Keratinocyte (primary cell): ENCODE measurements at regions not wholly inside any gene's neighbourhood (a gene's known extent, or its start where the extent isn't known, plus 50 kb on each side); places are given as distances from the start of the nearest gene placed in this dataset.

ENCODE experiments used
- DNase-seq: peaks from one replicate; pipeline ENCODE4 v3.0.0-alpha.2; 2011; ENCODE audit warnings: low read depth, missing footprints, low spot score
- FAIRE-seq: peaks from 2 replicates; lab custom pipeline; 2011; peaks lifted over from hg19 to GRCh38; lab: Jason Lieb, UNC
- H2AFZ ChIP-seq: 2 replicates; pipeline ENCODE4 v1.6.0; 2012; ENCODE audit warnings: low read length, control low read depth, inconsistent platforms; ENCODE audit not compliant: control insufficient read depth
- H3K27ac ChIP-seq: 2 replicates; pipeline ENCODE4 v1.5.1; 2011; ENCODE audit warnings: low read length; ENCODE audit not compliant: control insufficient read depth, insufficient read depth
- H3K27me3 ChIP-seq: 3 replicates; pipeline ENCODE4 v1.6.0; 2011; ENCODE audit warnings: low read length; ENCODE audit not compliant: control insufficient read depth, insufficient read depth; ENCODE audit errors: extremely low read depth
- H3K36me3 ChIP-seq, 2 experiments: 2 replicates in 1 of 2; 3 replicates in 1 of 2; pipeline ENCODE4 v1.5.1; 2011; ENCODE audit warnings: low read length in 2 of 2, mild to moderate bottlenecking in 1 of 2; ENCODE audit not compliant: control insufficient read depth in 2 of 2, insufficient read depth in 2 of 2; ENCODE audit errors: extremely low read depth in 1 of 2
- H3K4me1 ChIP-seq: 3 replicates; pipeline ENCODE4 v1.5.1; 2011; ENCODE audit warnings: low read length; ENCODE audit not compliant: control insufficient read depth, insufficient read depth; ENCODE audit errors: extremely low read depth
- H3K4me2 ChIP-seq: 3 replicates; pipeline ENCODE4 v1.6.0; 2011; ENCODE audit warnings: low read depth, low read length; ENCODE audit not compliant: control insufficient read depth, insufficient read depth; ENCODE audit errors: extremely low read depth
- H3K4me3 ChIP-seq, 3 experiments: fragments of 200-600 bp in 1 of 3; sonication (generic) in 1 of 3; 2 replicates in 2 of 3; 3 replicates in 1 of 3; pipeline ENCODE4 v1.5.1; 2011 to 2016; ENCODE audit warnings: low read length in 3 of 3, mild to moderate bottlenecking in 3 of 3, control low read depth in 2 of 3, inconsistent platforms in 1 of 3, low read depth in 1 of 3, mixed read lengths in 1 of 3, mixed run types in 1 of 3, moderate library complexity in 1 of 3; ENCODE audit not compliant: control insufficient read depth in 2 of 3, insufficient read depth in 2 of 3; ENCODE audit errors: extremely low read depth in 1 of 3
- H3K79me2 ChIP-seq: 2 replicates; pipeline ENCODE4 v1.6.0; 2012; ENCODE audit warnings: low read length; ENCODE audit not compliant: control insufficient read depth, insufficient read depth
- H3K9ac ChIP-seq: 3 replicates; pipeline ENCODE4 v1.6.0; 2011; ENCODE audit warnings: low read length; ENCODE audit not compliant: control insufficient read depth, insufficient read depth; ENCODE audit errors: extremely low read depth
- H3K9me1 ChIP-seq: 3 replicates; pipeline ENCODE4 v1.6.0; 2011; ENCODE audit warnings: low read length; ENCODE audit not compliant: control insufficient read depth, insufficient read depth; ENCODE audit errors: extremely low read depth
- H3K9me3 ChIP-seq: 2 replicates; pipeline ENCODE4 v1.5.1; 2012; ENCODE audit warnings: low read depth, low read length; ENCODE audit not compliant: control insufficient read depth
- H4K20me1 ChIP-seq: 3 replicates; pipeline ENCODE4 v1.6.0; 2011; ENCODE audit warnings: low read length; ENCODE audit not compliant: control insufficient read depth, insufficient read depth; ENCODE audit errors: extremely low read depth
- CTCF ChIP-seq, 3 experiments: IDR thresholded peaks in 1 of 3; conservative IDR thresholded peaks in 1 of 3; optimal IDR thresholded peaks in 1 of 3; 2 replicates in 2 of 3; 3 replicates in 1 of 3; pipeline versions ENCODE3 to v1.5.1; 2011; ENCODE audit warnings: low read length in 3 of 3, mild to moderate bottlenecking in 3 of 3, moderate library complexity in 2 of 3, control low read depth in 1 of 3, inconsistent platforms in 1 of 3; ENCODE audit not compliant: insufficient read depth in 2 of 3; ENCODE audit errors: extremely low read depth in 1 of 3
- EZH2 ChIP-seq: IDR thresholded peaks from one replicate; pipeline ENCODE4 v1.6.1; 2012; ENCODE audit warnings: inconsistent platforms, mild to moderate bottlenecking, low read length, moderate library complexity
- dilution Hi-C: fragments of 300-500 bp; cut with MboI; formaldehyde crosslinking; loops from one replicate; pipeline ENCODE4 v1.7.0; 2020; ENCODE audit warnings: low sequenced_read_pairs; ENCODE audit not compliant: extremely low pct_ligation_motif_present

GRCh38 chr3:186421946-186422345 lies 59.9 kb upstream of the DGKG start:
- dilution Hi-C loops = no loop called here
- no peak overlapping the region for H3K4me3 ChIP-seq
- no peaks in the 10 kb centered on the region for H3K27me3 ChIP-seq
- no peaks in the 10 kb centered on the region for H3K79me2 ChIP-seq
- no peak for DNase-seq
- peaks cover 16% of the 10 kb centered on the region for H3K4me1 ChIP-seq
- H2AFZ ChIP-seq = no peak overlapping the region
- no peak overlapping the region for H3K4me2 ChIP-seq
- no peaks in the 10 kb centered on the region for H4K20me1 ChIP-seq
- no peak for FAIRE-seq
- H3K9me1 ChIP-seq = no peaks in the 10 kb centered on the region
- TF ChIP-seq EZH2 (no peak), CTCF (optimal IDR thresholded peaks at IDR 0.05 in 1 of 3, IDR thresholded peaks at IDR 0.05 in 1 of 3, conservative IDR thresholded peaks at IDR 0.05 in 1 of 3; ENCODE audit: extremely low read depth in 1 of 3, insufficient read depth in 2 of 3, low read length in 3 of 3) (no peak)
- no peak overlapping the region for H3K27ac ChIP-seq
- H3K9ac ChIP-seq = no peak overlapping the region
- no peaks in the 10 kb centered on the region for H3K36me3 ChIP-seq
- H3K9me3 ChIP-seq = no peaks in the 10 kb centered on the region

GRCh38 chr3:186418671-186419145 lies 56.7 kb upstream of the DGKG start:
- H3K9ac ChIP-seq = no peak overlapping the region
- no peak overlapping the region for H3K4me2 ChIP-seq
- no peaks in the 10 kb centered on the region for H3K9me3 ChIP-seq
- peaks cover 32% of the 10 kb centered on the region for H3K4me1 ChIP-seq
- no peak for FAIRE-seq
- no peaks in the 10 kb centered on the region for H3K27me3 ChIP-seq
- no peak overlapping the region for H3K4me3 ChIP-seq
- dilution Hi-C loops = no loop called here
- H3K36me3 ChIP-seq = no peaks in the 10 kb centered on the region
- H3K79me2 ChIP-seq = no peaks in the 10 kb centered on the region
- no peaks in the 10 kb centered on the region for H3K9me1 ChIP-seq
- no peak for TF ChIP-seq EZH2
- TF ChIP-seq CTCF (optimal IDR thresholded peaks at IDR 0.05 in 1 of 3, IDR thresholded peaks at IDR 0.05 in 1 of 3, conservative IDR thresholded peaks at IDR 0.05 in 1 of 3; ENCODE audit: extremely low read depth in 1 of 3, insufficient read depth in 2 of 3, low read length in 3 of 3) = no peak
- no peak for DNase-seq
- H3K27ac ChIP-seq = no peak overlapping the region
- no peak overlapping the region for H2AFZ ChIP-seq
- H4K20me1 ChIP-seq = no peaks in the 10 kb centered on the region
